ENCODE measurements at regions not wholly inside any gene's neighbourhood (a gene's known extent, or its start where the extent isn't known, plus 50 kb on each side); places are given as distances from the start of the nearest gene placed in this dataset.

DNA sequence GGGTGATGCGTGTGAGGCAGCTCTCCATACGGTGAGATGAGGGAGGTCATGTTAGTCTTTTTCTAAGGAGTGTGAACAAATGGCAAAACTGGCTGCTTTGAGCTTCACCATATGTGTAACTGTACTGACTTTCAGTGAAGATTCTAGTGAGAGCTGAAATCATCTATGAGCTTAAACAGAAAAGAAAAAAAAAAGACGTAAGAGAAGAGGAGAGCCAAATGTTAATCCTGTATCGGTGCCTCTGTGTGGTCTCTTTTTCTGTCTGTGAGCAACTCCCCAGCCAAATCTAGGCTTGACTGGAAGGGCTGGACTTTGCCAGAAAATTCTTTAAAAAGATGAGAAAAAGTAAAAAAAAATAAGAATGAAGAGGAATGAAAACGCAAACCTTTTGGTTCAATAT lies 209.7 kb upstream of the TUT7 start:
- DNase-seq (ENCODE audit: low read depth), result no peak
- TF ChIP-seq, protein P1, sequence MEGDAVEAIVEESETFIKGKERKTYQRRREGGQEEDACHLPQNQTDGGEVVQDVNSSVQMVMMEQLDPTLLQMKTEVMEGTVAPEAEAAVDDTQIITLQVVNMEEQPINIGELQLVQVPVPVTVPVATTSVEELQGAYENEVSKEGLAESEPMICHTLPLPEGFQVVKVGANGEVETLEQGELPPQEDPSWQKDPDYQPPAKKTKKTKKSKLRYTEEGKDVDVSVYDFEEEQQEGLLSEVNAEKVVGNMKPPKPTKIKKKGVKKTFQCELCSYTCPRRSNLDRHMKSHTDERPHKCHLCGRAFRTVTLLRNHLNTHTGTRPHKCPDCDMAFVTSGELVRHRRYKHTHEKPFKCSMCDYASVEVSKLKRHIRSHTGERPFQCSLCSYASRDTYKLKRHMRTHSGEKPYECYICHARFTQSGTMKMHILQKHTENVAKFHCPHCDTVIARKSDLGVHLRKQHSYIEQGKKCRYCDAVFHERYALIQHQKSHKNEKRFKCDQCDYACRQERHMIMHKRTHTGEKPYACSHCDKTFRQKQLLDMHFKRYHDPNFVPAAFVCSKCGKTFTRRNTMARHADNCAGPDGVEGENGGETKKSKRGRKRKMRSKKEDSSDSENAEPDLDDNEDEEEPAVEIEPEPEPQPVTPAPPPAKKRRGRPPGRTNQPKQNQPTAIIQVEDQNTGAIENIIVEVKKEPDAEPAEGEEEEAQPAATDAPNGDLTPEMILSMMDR (conservative IDR thresholded peaks at IDR 0.05; ENCODE audit: low read length), result no peak

DNA sequence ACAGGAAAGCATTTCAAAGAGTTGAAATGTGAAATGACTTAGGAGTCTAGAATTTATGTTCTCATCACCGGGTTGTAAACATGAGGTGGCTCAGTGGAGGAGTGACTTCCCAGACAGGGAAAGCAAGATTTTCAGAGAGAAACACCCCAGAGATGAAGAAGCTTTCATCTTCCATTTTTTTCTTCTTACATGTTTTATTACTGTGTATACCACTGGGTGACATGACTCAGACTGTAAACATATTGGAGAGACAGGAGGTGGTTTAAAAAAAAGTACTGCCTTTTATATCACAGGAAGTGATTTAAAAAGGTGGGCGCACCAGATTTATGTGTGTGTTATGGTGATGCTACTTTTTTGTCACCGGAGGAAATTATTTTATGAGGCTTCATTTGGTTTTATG lies 209.1 kb upstream of the TUT7 start:
- no peak overlapping the region for H3K4me3 ChIP-seq (ENCODE audit: low read length)
- TF ChIP-seq, protein P1 (conservative IDR thresholded peaks at IDR 0.05; ENCODE audit: low read length), result no peak
- DNase-seq (ENCODE audit: low read depth), result peak; percentile 60

More for the DNA sequence above, 209.7 kb upstream of the TUT7 start:
- H3K4me3 ChIP-seq (ENCODE audit: low read length), result no peak overlapping the region

DNA sequence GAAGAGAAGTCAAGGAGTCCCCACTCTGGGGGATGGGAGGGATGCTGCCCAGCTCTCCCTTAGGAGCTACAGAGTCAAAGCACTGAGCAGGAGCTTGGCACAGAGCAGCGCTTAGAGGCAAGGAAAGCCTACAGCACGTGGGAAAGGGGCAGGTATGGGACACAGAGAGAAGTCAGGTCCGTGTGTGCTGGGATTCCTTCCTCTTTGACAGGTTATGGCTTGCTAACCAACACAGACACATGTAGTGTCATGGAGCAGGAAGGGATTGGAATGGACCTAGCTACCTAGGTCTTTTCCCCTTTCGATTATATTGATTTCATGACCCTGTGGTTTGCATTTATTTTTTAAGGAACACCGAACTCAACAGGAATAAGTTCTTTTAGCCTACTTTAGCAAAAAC lies 208.5 kb upstream of the TUT7 start:
- no peak overlapping the region for H3K4me3 ChIP-seq (ENCODE audit: low read length)
- no peak for DNase-seq (ENCODE audit: low read depth)
- TF ChIP-seq, protein P1 (conservative IDR thresholded peaks at IDR 0.05; ENCODE audit: low read length), result no peak

DNA sequence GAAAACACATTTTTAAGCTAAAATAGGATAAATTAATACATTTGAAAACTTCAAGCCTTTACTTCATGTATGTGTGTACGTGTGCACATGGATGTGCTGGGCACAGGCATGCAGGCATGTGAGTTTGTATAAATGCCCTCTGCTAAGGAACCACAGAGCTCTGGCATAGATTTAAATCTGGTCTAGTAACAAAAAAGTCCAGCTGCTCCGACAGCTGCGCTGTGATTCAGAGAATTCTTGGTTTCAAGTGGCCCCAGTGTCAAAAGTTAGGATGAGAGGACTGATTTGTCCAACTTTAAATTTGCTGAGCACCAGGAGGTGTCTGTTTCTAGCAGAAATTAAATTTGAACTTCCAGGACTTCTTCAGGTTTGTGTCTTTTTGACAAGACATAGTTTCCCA lies 203.7 kb upstream of the TUT7 start:
- peak; percentile 43 for DNase-seq (ENCODE audit: low read depth)
- no peak overlapping the region for H3K4me3 ChIP-seq (ENCODE audit: low read length)
- TF ChIP-seq, protein P1 (conservative IDR thresholded peaks at IDR 0.05; ENCODE audit: low read length), result no peak

DNA sequence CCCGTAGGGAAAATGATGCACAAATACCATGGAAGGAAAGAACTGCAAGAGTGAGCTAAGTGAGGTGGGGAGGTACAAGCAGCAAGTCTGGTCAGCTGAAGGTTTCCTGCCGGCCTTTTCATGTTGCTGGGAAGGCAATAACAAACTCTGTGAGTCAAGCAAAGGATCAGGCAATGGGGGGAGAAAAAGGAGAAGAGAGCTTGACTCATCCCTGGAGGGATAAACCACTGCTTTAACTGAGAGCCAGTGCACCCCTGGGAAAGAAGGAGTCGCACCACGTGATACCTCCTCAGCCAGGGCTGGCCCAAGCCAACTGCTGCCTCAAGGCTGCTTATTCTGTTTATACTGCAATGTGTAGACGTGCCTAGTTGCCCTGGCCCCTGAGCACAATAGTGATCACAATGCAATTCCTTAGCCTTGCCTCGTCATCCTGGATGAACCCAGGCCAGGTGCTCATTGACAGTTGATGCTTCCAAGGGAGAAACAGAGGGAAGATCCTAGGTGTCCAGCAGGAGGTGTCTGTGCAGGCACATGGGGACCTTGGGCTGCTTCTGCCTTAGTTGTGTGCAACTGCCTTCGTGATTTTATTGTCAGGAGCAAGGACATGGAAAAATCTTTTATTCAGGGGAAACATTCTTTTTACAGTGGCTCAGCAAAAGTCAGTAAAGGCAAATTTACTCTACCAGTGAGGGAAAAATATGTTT lies 203.0 kb upstream of the TUT7 start:
- DNase-seq (ENCODE audit: low read depth), result peak; percentile 91
- TF ChIP-seq, protein P1 (conservative IDR thresholded peaks at IDR 0.05; ENCODE audit: low read length), result no peak
- H3K4me3 ChIP-seq (ENCODE audit: low read length), result no peak overlapping the region

DNA sequence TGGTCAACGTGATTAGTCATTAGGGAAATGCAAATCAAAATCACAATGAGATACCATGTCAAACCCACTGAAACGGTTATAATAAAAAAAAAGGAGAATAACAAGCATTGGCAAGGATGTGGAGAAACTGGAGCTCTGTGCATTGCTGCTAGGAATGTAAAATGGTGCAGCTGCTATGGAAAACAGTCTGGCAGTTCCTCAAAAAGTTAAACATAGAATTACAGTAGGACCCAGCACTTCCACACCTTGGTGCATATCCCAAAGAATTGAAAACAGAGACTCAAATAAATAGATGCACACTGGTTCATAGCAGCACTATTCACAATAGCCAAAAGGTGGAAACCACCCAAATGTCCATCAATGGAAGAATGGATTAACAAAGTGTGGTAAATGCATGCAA lies 201.5 kb upstream of the TUT7 start:
- H3K4me3 ChIP-seq (ENCODE audit: low read length), result no peak overlapping the region
- no peak for DNase-seq (ENCODE audit: low read depth)
- TF ChIP-seq, protein P1 (conservative IDR thresholded peaks at IDR 0.05; ENCODE audit: low read length), result no peak

DNA sequence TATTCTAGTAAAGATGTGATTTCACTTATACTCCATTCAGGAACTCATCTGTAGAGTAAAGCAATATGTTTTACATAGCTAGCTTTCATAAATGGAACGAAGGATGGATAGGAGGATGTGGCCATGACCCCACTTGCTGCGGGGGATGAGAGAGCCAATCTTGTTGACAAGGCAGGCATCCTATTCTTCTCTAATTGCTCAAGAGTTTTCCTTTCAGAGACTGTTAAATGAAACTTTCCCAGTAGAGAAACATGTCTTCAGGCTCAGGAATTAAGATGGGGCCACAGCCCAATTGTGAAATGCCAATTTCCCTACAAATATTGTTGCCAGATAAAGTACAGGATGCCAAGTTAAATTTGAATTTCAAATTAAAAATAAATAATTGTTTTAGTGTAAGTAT lies 196.2 kb upstream of the TUT7 start:
- no peak overlapping the region for H3K4me3 ChIP-seq (ENCODE audit: low read length)
- DNase-seq (ENCODE audit: low read depth), result peak; percentile 95
- TF ChIP-seq, protein P1 (conservative IDR thresholded peaks at IDR 0.05; ENCODE audit: low read length), result no peak
